Glomerular visceral epithelial cell (primary cell): ENCODE measurements at regions not wholly inside any gene's neighbourhood (a gene's known extent, or its start where the extent isn't known, plus 50 kb on each side); places are given as distances from the start of the nearest gene placed in this dataset.
A peak's percentile ranks its signal among the peaks of the same experiment; 100 is the strongest.
"Not testable (repeated sequence)": the region's sequence is repeated elsewhere in the genome, so short reads cannot be mapped to it uniquely, and the experiment has no call there.

Experiments
- DNase-seq: peaks from one replicate; pipeline ENCODE4 v3.0.0-alpha.2; 2016; ENCODE audit errors: extremely low spot score

GRCh38 chr1:8169364-8170058 is 143.4 kb upstream of the ERRFI1 start:
- DNase-seq, result peak; percentile 88

DNA sequence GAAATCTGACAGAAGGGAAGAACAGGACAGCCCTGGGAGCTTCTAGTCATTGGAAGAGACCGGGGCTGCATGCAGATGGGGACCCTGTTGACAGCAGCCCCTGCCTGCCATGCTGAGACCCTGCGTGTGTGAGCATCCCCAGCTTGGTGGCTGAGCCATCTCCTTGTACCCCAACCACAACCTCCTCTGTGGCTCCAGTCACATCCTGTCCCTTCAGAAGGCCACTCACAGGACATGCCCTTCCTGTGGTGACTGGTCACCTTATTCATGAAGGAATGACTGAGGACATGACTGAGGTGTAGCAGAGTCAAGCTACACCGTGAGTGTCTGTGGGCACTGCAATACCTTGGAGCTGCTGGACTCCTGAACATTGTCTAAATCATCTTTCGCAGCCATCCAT is 141.8 kb upstream of the ERRFI1 start:
- DNase-seq, result no peak

DNA sequence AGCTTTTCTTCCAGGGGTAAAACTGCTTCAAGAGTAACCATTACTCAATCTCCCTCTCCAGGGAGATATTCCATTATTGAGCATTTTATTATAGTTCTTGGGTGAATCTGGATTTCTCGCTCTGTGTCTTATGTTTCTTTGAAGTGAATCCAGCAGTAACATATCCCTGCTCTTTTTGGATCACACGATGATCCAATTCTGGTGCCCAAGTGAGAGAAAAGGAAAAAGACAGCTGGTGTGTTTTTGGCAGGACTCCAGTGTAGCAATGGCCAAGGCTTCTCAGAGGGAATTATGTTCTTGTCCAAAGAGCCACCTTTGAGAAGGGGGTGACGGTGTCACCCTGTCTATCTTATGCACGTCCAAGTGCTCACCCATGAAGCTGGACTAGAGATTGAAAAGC is 140.3 kb upstream of the ERRFI1 start:
- no peak for DNase-seq

DNA sequence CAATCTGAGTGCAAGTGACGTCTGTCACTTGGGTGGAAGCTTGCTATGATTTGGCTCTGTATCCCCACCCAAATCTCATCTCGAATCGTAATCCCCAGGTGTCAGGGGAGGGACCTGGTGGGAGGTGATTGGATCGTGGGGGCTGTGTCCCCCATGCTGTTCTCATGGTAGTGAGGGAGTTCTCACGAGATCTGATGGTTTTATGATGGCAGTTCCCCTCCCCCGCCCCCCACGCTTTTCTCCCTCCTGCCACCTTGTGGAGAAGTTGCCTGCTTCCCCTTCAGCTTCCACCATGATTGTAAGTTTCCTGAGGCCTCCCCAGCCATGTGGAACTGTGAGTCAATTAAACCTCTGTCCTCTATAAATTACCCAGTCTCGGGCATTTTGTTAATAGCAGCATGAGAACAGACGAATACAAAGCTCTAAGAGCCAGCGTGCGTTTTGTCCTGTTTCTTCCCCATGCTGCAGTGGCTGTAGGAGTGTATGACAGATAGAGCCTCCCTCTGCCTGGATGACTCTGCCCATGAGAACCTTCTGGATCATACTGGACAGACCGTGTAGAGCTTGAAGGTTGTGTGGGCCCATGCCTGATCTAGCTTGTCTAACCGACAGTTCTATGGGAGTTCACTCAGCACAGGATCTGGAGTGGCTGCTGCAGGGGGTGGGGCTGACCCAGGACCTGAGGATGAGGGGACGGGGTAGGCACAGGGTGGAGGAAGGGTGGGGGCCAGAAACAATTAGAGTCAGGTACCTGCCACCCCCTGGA is 139.7 kb upstream of the ERRFI1 start:
- no peak for DNase-seq

GRCh38 chr1:8164670-8165069 is 138.6 kb upstream of the ERRFI1 start:
- no peak for DNase-seq

- DNase-seq, result no peak
Measured at GRCh38 chr1:8163039-8163438, 136.9 kb upstream of the ERRFI1 start.

- no peak for DNase-seq
Measured at GRCh38 chr1:8162168-8162567, 136.1 kb upstream of the ERRFI1 start.

GRCh38 chr1:8161546-8162105 is 135.5 kb upstream of the ERRFI1 start:
- DNase-seq, result no peak

GRCh38 chr1:8159470-8160024 is 133.4 kb upstream of the ERRFI1 start:
- DNase-seq, result no peak

GRCh38 chr1:8158995-8159394 is 132.9 kb upstream of the ERRFI1 start:
- DNase-seq, result no peak

- no peak for DNase-seq
Measured at GRCh38 chr1:8157765-8158164, 131.7 kb upstream of the ERRFI1 start.

DNA sequence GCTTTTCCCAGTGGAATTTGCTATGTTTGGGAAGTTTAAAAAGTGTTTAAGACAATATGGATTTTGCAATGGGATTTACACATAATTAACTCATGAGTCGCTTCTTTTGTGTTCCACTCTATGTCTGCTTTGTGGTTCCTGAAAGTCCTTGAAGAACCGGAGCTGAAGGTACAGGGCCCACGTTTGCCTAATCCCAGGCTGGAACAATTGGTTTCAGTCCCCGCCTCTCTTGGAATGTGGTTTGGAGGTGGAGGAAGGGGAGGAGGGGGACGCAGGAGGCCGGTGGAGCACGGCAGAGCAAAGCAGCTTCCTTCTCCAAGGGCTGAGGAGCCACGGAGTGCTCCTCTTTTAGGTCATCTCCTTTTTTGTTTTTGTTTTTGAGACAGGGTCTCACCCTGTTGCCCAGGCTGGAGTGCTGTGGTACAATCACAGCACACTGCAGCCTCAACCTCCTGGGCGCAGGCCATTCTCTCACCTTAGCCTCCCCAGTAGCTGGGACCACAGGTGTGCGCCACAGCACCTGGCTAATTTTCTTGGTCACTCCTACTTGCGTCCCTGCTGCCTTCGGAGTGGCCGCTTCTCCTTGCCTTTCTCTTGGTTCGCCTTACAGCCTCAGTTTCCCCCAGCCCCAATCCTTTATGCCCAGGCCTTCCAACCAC is 129.5 kb upstream of the ERRFI1 start:
- DNase-seq, result peak; percentile 72

- DNase-seq, result peak; percentile 60
Measured at GRCh38 chr1:8154621-8155052, 128.5 kb upstream of the ERRFI1 start.

GRCh38 chr1:8153961-8154360 is 127.9 kb upstream of the ERRFI1 start:
- no peak for DNase-seq

DNA sequence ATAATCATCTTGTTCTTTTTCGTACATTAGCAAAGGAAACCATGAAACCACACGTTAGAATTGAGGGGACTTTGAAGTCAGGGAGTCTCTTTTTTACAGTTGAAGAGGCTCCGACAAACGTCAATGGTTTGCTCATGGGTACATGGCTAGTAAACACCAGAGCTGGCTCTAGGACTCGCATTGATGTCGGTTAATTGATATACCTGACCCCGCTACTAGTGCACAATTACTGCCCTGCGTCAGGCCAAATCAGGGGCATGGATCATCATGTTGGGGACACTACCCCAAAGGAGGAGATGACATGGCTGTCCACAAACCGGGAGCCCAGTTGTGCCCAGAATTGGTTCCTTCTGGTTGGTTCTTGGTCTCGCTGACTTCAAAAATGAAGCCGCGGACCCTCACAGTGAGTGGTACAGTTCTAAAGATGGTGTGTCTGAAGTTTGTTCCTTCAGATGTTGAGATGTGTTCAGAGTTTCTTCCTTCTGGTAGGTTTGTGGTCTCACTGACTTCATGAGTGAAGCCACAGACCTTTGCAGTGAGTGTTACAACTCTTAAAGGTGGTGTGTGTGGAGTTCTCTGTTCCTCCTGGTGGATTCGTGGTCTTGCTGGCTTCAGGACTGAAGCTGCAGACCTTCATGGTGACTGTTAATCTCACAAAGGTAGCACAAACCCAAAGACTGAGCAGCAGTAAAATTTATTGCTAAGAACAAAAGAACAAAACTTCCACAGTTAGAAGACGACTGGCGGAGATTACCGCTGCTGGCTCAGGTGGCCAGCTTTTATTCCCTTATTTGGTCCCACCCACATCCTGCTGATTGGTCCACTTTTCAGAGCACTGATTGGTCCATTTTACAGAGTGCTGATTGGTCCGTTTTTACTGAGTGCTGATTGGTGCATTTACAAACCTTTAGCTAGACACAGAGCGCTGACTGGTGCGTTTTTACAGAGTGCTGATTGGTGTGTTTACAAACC is 126.9 kb upstream of the ERRFI1 start:
- no peak for DNase-seq

DNA sequence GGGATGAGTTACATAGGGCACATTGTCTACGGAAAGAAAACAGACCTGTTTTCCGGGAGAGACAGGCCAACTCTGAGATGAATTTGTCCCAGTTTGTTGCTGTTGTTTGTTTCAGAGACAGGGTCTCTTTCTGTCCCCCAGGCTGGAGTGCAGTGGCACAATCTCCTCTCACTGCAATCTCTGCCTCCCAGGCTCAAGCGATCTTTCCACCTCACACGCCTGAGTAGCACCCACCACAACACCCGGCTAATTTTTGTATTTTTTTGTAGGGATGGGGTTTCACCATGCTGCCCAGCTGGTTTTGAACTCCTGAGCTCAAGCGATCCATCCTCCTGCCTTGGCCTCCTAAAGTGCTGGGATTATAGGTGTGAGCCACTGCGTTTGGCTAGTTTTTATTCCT is 125.5 kb upstream of the ERRFI1 start:
- no peak for DNase-seq

DNA sequence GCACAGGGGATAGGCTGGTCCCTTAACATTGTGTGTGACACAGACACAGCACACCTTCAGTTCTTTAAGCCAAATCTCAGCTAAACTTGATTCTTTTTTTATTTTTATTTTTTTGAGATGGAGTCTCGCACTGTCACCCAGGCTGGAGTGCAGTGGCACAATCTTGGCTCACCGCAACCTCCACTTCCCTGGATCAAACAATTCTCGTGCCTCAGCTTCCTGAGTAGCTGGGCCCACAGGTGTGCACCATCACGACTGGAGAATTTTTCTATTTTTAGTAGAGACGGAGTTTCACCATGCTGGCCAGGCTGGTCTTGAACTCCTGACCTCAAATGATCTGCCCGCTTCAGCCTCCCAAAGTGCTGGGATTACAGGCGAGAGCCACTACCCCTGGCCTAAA is 123.6 kb upstream of the ERRFI1 start:
- DNase-seq, result not testable (repeated sequence)

- DNase-seq, result peak; percentile 32
Measured at GRCh38 chr1:8147956-8148355, 121.8 kb upstream of the ERRFI1 start.

DNA sequence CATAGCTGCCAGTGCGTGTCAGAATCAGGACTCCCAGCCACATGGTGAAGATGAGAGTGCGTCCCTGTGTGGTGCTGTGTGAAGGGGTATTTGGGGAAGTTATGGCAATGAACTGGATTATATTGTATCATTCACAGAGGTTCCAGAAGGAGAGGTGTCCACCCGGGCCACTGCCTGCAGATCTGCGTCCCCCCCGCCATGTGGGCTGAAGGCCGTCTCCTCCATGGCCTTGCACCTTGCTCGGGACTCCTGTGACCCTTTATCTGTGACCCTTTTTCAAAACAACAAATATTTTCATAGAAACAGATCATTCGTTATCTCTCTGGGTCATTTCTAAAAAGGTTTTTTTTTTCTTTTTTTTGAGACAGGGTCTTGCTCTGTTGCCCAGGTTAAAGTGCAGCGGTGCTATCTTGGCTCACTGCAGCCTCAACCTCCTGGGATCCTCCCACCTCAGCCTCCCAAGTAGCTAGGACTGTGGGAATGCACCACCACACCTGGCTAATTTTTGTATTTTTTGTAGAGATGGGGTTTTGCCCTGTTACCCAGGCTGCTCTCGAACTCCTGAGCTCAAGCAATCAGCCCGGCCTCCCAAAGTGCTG is 120.2 kb upstream of the ERRFI1 start:
- DNase-seq, result no peak

DNA sequence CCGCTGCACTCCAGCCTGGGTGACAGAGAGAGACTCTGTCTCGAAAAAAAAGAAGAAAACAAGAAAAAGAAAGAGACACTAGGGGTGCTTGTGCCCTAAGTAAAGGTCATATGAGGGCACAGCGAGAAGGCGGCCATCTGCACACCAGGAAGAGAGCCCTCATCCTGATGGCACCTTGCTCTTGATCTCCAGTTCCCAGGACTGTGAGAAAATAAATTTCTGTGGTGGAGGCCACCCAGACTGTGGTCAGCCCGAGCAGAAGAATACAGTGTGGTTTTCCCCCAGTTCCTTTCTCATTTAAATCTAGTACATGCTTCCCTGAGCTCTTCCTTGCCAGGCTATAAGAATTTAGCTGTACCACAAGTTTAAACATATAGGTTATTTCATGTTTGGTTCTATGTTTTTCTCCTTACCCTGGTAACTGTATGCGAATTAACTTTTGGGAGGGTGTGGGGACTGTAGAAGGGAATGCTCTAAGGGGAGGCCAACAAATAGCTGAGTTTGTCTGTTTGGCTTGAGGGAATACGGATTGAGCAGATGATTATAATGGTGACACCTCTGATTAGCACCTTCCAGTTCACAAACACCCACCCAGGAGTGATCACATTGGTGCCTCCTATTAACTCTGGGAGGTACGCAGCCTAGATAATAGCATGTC is 119.6 kb upstream of the ERRFI1 start:
- peak; percentile 74 for DNase-seq
